Keratinocyte (primary cell): ENCODE measurements at regions not wholly inside any gene's neighbourhood (a gene's known extent, or its start where the extent isn't known, plus 50 kb on each side); places are given as distances from the start of the nearest gene placed in this dataset.
"Not testable (repeated sequence)": the region's sequence is repeated elsewhere in the genome, so short reads cannot be mapped to it uniquely, and the experiment has no call there.

Experiments used
- DNase-seq: peaks from one replicate; pipeline ENCODE4 v3.0.0-alpha.2; 2011; ENCODE audit warnings: low read depth, missing footprints, low spot score
- FAIRE-seq: peaks from 2 replicates; lab custom pipeline; 2011; peaks lifted over from hg19 to GRCh38; lab: Jason Lieb, UNC
- H2AFZ ChIP-seq: 2 replicates; pipeline ENCODE4 v1.6.0; 2012; ENCODE audit warnings: low read length, control low read depth, inconsistent platforms; ENCODE audit not compliant: control insufficient read depth
- H3K27ac ChIP-seq: 2 replicates; pipeline ENCODE4 v1.5.1; 2011; ENCODE audit warnings: low read length; ENCODE audit not compliant: control insufficient read depth, insufficient read depth
- H3K27me3 ChIP-seq: 3 replicates; pipeline ENCODE4 v1.6.0; 2011; ENCODE audit warnings: low read length; ENCODE audit not compliant: control insufficient read depth, insufficient read depth; ENCODE audit errors: extremely low read depth
- H3K36me3 ChIP-seq, 2 experiments: 2 replicates in 1 of 2; 3 replicates in 1 of 2; pipeline ENCODE4 v1.5.1; 2011; ENCODE audit warnings: low read length in 2 of 2, mild to moderate bottlenecking in 1 of 2; ENCODE audit not compliant: control insufficient read depth in 2 of 2, insufficient read depth in 2 of 2; ENCODE audit errors: extremely low read depth in 1 of 2
- H3K4me1 ChIP-seq: 3 replicates; pipeline ENCODE4 v1.5.1; 2011; ENCODE audit warnings: low read length; ENCODE audit not compliant: control insufficient read depth, insufficient read depth; ENCODE audit errors: extremely low read depth
- H3K4me2 ChIP-seq: 3 replicates; pipeline ENCODE4 v1.6.0; 2011; ENCODE audit warnings: low read depth, low read length; ENCODE audit not compliant: control insufficient read depth, insufficient read depth; ENCODE audit errors: extremely low read depth
- H3K4me3 ChIP-seq, 3 experiments: fragments of 200-600 bp in 1 of 3; sonication (generic) in 1 of 3; 2 replicates in 2 of 3; 3 replicates in 1 of 3; pipeline ENCODE4 v1.5.1; 2011 to 2016; ENCODE audit warnings: low read length in 3 of 3, mild to moderate bottlenecking in 3 of 3, control low read depth in 2 of 3, inconsistent platforms in 1 of 3, low read depth in 1 of 3, mixed read lengths in 1 of 3, mixed run types in 1 of 3, moderate library complexity in 1 of 3; ENCODE audit not compliant: control insufficient read depth in 2 of 3, insufficient read depth in 2 of 3; ENCODE audit errors: extremely low read depth in 1 of 3
- H3K79me2 ChIP-seq: 2 replicates; pipeline ENCODE4 v1.6.0; 2012; ENCODE audit warnings: low read length; ENCODE audit not compliant: control insufficient read depth, insufficient read depth
- H3K9ac ChIP-seq: 3 replicates; pipeline ENCODE4 v1.6.0; 2011; ENCODE audit warnings: low read length; ENCODE audit not compliant: control insufficient read depth, insufficient read depth; ENCODE audit errors: extremely low read depth
- H3K9me1 ChIP-seq: 3 replicates; pipeline ENCODE4 v1.6.0; 2011; ENCODE audit warnings: low read length; ENCODE audit not compliant: control insufficient read depth, insufficient read depth; ENCODE audit errors: extremely low read depth
- H3K9me3 ChIP-seq: 2 replicates; pipeline ENCODE4 v1.5.1; 2012; ENCODE audit warnings: low read depth, low read length; ENCODE audit not compliant: control insufficient read depth
- H4K20me1 ChIP-seq: 3 replicates; pipeline ENCODE4 v1.6.0; 2011; ENCODE audit warnings: low read length; ENCODE audit not compliant: control insufficient read depth, insufficient read depth; ENCODE audit errors: extremely low read depth
- CTCF ChIP-seq, 3 experiments: IDR thresholded peaks in 1 of 3; conservative IDR thresholded peaks in 1 of 3; optimal IDR thresholded peaks in 1 of 3; 2 replicates in 2 of 3; 3 replicates in 1 of 3; pipeline versions ENCODE3 to v1.5.1; 2011; ENCODE audit warnings: low read length in 3 of 3, mild to moderate bottlenecking in 3 of 3, moderate library complexity in 2 of 3, control low read depth in 1 of 3, inconsistent platforms in 1 of 3; ENCODE audit not compliant: insufficient read depth in 2 of 3; ENCODE audit errors: extremely low read depth in 1 of 3
- EZH2 ChIP-seq: IDR thresholded peaks from one replicate; pipeline ENCODE4 v1.6.1; 2012; ENCODE audit warnings: inconsistent platforms, mild to moderate bottlenecking, low read length, moderate library complexity
- dilution Hi-C: fragments of 300-500 bp; cut with MboI; formaldehyde crosslinking; loops from one replicate; pipeline ENCODE4 v1.7.0; 2020; ENCODE audit warnings: low sequenced_read_pairs; ENCODE audit not compliant: extremely low pct_ligation_motif_present

GRCh38 chr14:103192246-103192840 is 69.1 kb downstream of the TNFAIP2 start:
- no peak for TF ChIP-seq CTCF (optimal IDR thresholded peaks at IDR 0.05 in 1 of 3, IDR thresholded peaks at IDR 0.05 in 1 of 3, conservative IDR thresholded peaks at IDR 0.05 in 1 of 3; ENCODE audit: extremely low read depth in 1 of 3, insufficient read depth in 2 of 3, low read length in 3 of 3)
- no peak for TF ChIP-seq EZH2
- no peak overlapping the region for H3K9ac ChIP-seq
- no peaks in the 10 kb centered on the region for H3K79me2 ChIP-seq
- no peak overlapping the region for H3K27ac ChIP-seq
- H2AFZ ChIP-seq, result no peak overlapping the region
- DNase-seq (no peak), FAIRE-seq (no peak)
- dilution Hi-C loops, result no loop called here
- no peaks in the 10 kb centered on the region for H4K20me1 ChIP-seq
- H3K27me3 ChIP-seq, result peaks cover 30% of the 10 kb centered on the region
- H3K4me3 ChIP-seq, result no peak overlapping the region
- no peaks in the 10 kb centered on the region for H3K36me3 ChIP-seq
- H3K9me1 ChIP-seq, result no peaks in the 10 kb centered on the region
- H3K9me3 ChIP-seq, result no peaks in the 10 kb centered on the region
- H3K4me2 ChIP-seq, result no peak overlapping the region
- H3K4me1 ChIP-seq, result peaks cover 3% of the 10 kb centered on the region

- H3K9me1 ChIP-seq, H3K4me3 ChIP-seq, H3K79me2 ChIP-seq, H3K36me3 ChIP-seq, H3K9ac ChIP-seq, H3K4me1 ChIP-seq, FAIRE-seq, dilution Hi-C loops, H3K4me2 ChIP-seq, H3K9me3 ChIP-seq, H4K20me1 ChIP-seq, DNase-seq, H2AFZ ChIP-seq, H3K27ac ChIP-seq: not testable (repeated sequence)
- H3K27me3 ChIP-seq, result peaks cover 25% of the 10 kb centered on the region
These were observed 69.6 kb downstream of the TNFAIP2 start for GRCh38 chr14:103192861-103193260.

- H4K20me1 ChIP-seq, H3K4me3 ChIP-seq, H3K9me1 ChIP-seq, H3K9ac ChIP-seq, H3K36me3 ChIP-seq, H3K27ac ChIP-seq, H3K4me1 ChIP-seq, FAIRE-seq, dilution Hi-C loops, H3K9me3 ChIP-seq, H3K4me2 ChIP-seq, DNase-seq, H3K79me2 ChIP-seq, H2AFZ ChIP-seq: not testable (repeated sequence)
- peaks cover 19% of the 10 kb centered on the region for H3K27me3 ChIP-seq
These were observed 70.2 kb downstream of the TNFAIP2 start for GRCh38 chr14:103193491-103193890.
